GM19455 (cell line): ENCODE measurements at regions not wholly inside any gene's neighbourhood (a gene's known extent, or its start where the extent isn't known, plus 50 kb on each side); places are given as distances from the start of the nearest gene placed in this dataset.

ENCODE experiments used
- ATAC-seq: cut with Tn5 transposase; IDR thresholded peaks from one replicate; pipeline ENCODE4 v1.9.1; 2021; ENCODE audit not compliant: unreplicated experiment

- no peak for ATAC-seq
Measured at GRCh38 chr6:170116636-170117035, 174.2 kb downstream of the DLL1 start.

DNA sequence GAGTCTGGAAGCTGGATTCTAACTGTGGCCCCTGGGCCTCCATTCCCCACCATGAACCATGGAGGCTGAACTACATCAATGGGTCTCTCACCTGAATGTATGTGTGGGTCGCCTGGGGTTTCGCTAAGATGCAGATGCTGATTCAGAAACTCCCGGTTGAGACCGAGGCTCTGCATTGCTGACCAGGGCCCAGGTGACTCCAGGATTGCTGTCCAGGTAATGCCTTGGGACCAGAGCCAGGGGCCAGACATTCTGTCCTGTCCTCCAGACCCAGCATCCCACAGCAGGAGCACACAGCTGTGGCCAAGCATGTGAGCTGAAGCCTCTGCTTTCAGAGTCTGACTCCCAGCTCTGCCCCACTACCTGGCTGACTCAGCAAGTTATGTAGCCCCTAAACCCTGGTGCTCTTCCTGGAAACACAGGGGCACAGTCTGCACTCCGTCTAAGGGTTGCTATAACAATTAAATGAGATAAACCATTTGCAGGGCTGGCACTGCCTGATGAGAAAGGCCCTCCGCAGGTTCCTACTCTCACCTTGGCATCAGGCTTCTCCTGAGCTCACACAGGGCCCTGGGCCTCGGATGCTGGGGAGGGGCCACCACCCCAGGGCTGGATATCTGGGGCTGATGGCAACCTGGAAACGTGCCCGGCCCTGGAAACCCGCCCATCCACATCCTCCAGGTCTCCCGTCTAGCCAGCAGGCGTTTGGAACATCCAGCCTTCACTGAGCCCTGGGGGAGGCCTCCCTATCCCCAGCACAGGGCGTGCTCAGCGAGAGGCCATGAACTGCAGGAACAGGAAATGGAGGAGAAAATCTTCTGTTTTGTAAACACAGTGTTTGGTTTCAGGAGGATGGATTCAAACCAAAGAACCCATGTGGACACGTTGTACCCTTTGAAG is 175.7 kb downstream of the DLL1 start:
- ATAC-seq: no peak

- ATAC-seq: no peak
Measured at GRCh38 chr6:170114187-170114945, 176.5 kb downstream of the DLL1 start.

DNA sequence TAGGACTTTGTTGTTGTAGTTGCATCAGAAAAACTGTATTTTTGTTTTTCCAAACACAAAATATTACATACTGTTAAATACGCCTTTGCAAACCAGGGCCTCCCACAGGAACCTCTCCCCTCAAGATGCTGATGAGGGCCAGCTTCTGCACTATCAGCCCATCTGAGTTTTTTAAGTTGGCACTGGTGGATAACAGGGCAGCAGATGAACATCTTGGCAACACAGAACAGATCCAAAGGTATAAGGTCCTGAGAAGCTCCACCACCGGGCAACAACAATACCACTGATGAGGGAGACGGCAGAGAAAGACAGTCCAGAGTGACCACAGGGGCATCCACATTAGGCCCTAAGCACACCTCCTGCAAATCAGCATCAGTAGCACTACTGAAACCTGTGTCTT is 177.7 kb downstream of the DLL1 start:
- no peak for ATAC-seq

GRCh38 chr6:170112583-170112860 is 178.4 kb downstream of the DLL1 start:
- ATAC-seq: no peak

GRCh38 chr6:170111816-170112582 is 178.9 kb downstream of the DLL1 start:
- no peak for ATAC-seq

DNA sequence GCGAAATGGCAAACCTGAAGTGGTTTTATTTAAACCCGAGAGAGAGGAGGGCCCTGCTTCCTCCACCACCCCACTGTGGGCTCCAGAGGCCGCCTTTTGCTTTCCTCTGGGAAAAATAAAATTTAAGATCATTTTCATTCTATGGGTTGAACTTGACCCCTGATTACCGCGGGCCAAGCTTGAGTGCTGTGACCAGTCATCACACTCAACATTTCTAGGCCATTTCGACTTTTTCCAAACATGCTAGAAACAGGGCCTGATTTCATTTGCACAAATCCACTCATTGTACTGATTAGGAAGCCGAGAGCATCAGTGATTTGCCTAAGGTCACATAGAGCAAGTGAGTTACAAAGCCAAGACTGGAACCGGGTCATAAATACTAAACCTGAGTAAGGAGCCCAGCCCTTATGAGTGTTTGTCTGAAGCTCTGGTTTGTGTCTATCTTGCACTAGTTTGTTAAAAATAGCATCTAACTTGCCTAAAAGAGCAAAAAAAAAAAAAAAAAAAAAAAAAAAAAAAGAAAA is 179.7 kb downstream of the DLL1 start:
- ATAC-seq: no peak

DNA sequence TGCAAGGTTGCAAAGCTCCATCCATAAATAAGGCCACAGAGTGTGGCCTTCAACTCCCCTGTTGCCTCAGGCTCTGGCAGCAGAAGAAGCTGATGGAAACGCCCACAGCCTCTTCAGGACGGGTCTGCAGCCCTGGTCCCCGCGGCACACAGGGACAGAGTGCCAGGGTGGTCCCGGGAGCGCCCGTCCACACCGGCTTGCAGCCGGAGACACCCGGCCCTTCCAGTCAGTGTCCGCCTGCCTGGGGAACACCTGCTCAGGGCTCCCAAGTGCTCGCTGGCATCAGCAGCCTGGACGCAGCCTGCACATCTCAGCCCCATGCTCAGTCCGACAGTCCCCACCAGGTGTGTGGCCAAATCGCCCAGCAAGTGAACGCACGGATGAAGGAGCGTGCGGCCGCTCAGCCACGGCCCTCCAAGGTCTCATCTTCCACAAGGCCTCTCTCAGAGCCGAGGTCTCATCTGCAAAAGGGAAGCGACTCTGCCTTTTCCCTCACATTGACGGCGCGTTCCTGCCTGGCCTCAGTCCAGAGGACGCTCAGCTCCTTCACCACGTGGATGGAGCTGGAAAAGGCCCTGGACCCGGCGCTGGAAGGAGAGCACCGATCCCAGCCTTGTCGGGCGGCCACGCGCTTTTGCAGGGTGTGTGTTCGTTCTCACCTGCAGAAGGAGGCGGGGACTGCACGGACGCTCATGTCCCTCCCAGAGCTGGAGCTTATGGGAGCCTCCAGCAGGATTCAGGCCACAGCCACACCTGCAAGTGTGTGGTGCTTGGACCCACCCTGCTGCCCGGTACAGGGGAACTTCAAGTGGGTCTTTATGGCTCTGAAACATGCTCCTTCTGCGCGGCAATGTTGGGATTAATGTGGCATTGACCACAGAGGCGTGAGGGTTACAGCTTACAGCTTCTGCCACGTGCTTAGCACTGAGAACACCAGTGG is 180.4 kb downstream of the DLL1 start:
- ATAC-seq: no peak

- no peak for ATAC-seq
Measured at GRCh38 chr6:170108890-170109587, 181.8 kb downstream of the DLL1 start.

DNA sequence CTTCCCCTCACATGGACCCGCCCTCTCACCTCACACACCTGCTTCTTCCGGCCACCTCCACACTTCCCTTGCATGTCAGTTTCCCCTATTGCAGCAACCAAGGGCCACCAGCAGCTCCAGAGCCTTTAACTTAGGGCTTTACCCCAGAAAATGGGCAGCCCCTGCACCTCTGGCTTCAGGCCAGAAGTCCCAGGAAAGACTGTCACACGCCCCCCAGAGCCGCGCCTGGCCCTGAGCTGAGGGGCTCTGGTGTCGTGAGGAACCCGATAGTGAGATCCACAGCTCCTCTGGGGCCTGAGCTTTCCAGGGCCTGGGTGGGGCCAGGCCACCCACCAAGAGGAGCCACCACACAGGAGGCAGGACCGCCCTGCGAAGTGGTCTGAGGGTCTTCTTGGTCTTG is 182.4 kb downstream of the DLL1 start:
- ATAC-seq: no peak

GRCh38 chr6:170107606-170108222 is 183.2 kb downstream of the DLL1 start:
- no peak for ATAC-seq

GRCh38 chr6:170106906-170107525 is 183.9 kb downstream of the DLL1 start:
- no peak for ATAC-seq

DNA sequence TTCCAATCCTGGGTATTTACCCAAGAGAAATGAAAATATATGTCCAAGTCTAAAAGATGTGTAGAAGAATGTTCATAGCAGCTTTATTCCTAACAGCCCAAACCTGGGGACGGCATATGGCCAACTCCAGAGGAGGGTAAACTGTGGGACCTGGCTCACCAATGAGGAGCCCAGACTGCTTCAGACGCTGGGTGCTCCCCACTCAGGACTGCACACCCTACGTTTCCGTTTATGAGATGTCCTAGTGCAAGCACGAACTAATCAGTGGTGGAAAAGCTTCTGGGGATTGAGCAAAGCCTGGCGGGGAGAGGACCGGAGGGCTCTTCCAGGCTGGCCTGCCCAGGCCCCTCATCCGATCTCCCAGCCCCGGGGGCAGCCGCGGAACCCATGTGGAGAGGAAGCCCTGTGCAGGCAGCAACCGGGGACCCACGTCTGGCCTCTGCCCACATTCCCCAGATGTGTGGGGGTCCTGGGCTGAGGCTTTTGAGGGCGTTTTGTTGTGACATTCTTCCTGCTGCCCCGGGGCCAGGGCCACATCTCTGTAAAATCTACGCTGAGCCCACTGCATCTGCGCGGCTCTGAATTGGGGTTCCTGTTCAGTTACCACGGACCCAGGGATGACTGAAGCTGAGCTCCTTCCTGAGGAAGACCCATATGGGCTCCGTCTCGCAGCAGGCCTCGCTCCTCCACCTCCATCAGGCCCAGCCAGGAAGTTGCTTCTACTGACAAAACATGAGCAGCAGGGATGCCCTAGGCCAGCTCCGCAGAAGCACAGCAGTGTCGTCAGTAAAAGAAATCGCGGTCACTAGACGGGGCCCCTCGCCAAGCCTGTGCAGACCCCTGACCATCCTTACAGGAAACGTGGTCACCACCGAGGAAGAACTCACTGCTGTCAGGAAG is 188.0 kb downstream of the DLL1 start:
- ATAC-seq: no peak

- ATAC-seq: no peak
Measured at GRCh38 chr6:170102038-170102437, 188.8 kb downstream of the DLL1 start.

DNA sequence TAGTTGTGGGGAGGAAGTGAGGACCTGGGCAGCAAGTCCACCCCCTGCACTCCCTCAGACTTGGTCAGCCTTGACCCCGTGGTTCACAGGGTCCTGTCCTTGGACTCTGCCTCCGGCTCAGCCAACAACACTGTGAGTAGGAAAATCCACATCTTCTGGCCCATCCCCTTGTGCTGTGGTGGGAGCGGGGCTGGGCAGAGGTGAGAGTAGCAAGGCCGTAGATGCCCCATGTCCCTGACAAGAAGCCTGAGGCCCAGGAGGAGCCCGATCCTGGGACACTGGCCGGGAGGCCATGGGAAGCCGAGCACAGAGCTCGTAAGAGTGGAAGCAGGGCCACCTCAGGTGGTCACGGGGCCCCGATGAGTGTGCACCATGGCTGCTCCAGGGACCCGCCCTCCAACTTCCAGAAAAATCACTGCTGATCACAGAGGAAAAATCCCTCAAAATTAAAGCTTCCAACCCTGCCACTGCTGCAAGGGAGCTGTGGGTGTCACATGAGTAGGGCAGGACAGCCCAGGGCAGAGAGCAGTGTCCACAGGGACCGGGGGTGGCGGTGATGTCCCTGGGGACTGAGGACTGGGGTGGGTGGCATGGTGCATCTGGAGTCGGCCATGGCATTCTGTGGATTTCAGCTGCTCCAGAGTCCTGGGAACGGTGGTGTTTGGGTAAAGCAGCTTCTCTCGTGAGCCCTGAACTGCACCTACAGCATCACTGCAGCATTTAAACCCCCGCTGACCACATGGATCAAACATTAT is 189.4 kb downstream of the DLL1 start:
- ATAC-seq: no peak

DNA sequence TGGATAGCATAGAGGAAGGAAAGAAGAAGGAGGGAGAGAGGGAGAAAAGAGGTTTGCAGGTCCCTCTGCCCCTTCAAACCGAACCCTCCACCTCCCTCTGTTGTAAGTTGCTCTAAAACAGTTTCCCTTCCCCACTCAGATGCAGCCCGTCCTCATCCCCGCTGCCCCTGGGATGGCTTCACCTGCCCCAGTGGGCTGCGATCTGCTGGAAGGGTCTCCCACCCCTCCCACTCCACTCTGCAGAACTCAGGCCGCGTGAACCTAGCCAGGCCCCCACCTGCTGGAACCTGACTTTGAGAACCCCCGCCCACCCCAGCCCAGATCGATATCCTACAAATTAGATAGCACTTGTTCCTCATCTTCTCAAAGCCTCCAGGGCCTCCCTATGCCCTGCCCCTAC is 190.8 kb downstream of the DLL1 start:
- ATAC-seq: no peak

DNA sequence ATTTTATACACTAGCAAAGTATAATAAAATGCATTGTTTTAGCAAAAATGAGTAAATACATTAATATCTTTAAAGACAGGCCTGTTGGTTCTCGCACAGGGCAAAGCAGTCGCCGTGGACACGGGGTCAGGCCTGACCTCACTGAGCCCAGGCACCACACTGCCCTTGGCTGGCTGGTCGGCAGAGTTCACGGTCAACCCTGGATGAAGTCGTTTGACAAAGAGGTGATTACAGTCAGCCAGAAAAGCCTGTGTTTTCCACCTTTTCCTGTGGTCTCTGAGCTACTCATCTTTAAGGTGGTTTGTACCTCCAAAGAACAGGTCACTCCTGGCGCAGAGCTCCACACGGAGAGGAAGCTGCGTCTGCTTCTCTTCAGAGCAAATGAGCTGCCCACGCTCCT is 191.5 kb downstream of the DLL1 start:
- ATAC-seq: no peak
